ENCODE measurements at regions not wholly inside any gene's neighbourhood (a gene's known extent, or its start where the extent isn't known, plus 50 kb on each side); places are given as distances from the start of the nearest gene placed in this dataset.
"Not testable (repeated sequence)": the region's sequence is repeated elsewhere in the genome, so short reads cannot be mapped to it uniquely, and the experiment has no call there.

GRCh38 chr5:18745042-18745987 is 1111.1 kb downstream of the TAF11L14 start:
- DNase-seq (ENCODE audit: insufficient read length, low spot score) = peak; percentile 18
- no peak for FAIRE-seq

- DNase-seq (ENCODE audit: insufficient read length, low spot score) (peak; percentile 35), FAIRE-seq (peak; percentile 52)
Measured at GRCh38 chr5:18745988-18746615, 1111.8 kb downstream of the TAF11L14 start.

GRCh38 chr5:18749763-18750162 is 1115.5 kb downstream of the TAF11L14 start:
- DNase-seq (ENCODE audit: insufficient read length, low spot score) = no peak
- peak; percentile 4 for FAIRE-seq

GRCh38 chr5:18752317-18752716 is 1118.1 kb downstream of the TAF11L14 start:
- FAIRE-seq (no peak), DNase-seq (ENCODE audit: insufficient read length, low spot score) (no peak)

- DNase-seq (ENCODE audit: insufficient read length, low spot score) (no peak), FAIRE-seq (no peak)
Measured at GRCh38 chr5:18754201-18754600, 1119.9 kb downstream of the TAF11L14 start.

- DNase-seq (ENCODE audit: insufficient read length, low spot score) (peak; percentile 9), FAIRE-seq (no peak)
Measured at GRCh38 chr5:18761801-18762200, 1127.5 kb downstream of the TAF11L14 start.

DNA sequence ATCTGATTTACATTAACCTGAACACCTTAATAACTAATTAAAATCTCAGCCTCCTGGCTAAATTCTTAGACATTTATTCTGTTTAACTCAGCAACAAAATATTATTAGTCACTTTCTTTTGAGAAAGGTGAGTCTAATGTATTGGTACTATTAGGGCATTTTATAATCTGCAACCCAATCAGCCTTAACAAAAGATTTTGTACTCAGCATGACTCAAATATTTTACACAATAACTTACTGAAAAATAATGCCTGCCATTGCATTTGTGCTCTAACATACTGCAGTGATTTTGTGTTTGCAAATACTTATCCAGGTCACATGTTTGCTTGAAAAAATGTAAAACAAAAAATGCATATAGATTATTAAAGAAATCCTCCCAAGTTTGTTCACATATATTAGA is 1129.9 kb downstream of the TAF11L14 start:
- DNase-seq (ENCODE audit: insufficient read length, low spot score) (no peak), FAIRE-seq (no peak)

- no peak for FAIRE-seq
- DNase-seq (ENCODE audit: insufficient read length, low spot score) = no peak
Measured at GRCh38 chr5:18765304-18765703, 1131.0 kb downstream of the TAF11L14 start.

DNA sequence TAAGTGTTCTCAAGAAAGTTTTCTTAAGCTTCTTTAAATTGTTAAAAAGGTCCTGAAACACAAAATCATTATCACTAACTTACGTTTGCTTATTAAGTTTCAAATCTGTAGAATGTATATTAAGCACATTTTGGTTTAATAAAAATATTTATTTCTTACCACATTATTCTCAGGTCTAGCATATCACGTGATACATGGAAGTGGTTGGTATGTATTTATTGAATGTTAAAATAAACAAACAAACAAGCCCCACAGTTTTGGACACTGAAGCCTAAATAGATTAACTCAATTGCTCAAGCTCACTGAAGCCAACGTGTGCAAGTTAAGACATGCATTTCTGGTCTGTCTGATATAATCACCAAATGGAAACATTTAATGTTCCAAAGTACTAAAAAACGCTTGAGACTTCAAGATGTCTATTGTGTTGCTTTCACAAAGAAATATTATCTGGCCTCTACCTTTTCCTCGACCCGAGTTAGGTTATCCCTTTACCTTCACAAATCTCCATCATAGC is 1136.9 kb downstream of the TAF11L14 start:
- DNase-seq (ENCODE audit: insufficient read length, low spot score) = no peak
- FAIRE-seq = no peak

GRCh38 chr5:18772475-18772874 is 1138.2 kb downstream of the TAF11L14 start:
- peak; percentile 32 for DNase-seq (ENCODE audit: insufficient read length, low spot score)
- no peak for FAIRE-seq

DNA sequence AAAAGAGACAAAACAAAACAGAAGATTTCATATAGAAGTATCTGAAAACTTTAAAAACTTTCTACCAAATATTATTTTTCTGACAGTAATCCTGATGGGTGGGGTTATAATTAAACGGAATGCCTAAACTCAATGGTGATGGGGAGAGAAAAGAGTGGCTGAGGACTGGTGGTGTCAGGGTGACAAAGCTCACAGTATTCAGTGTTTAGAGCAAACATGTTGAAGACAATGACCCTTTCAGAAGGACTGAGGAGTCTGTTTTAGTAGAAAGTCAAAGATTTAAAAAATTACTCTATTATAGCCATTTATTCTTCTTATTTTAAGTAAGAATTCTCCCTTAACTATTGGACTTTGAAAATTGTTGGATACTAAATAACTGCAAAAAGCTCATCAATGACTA is 1144.0 kb downstream of the TAF11L14 start:
- DNase-seq (ENCODE audit: insufficient read length, low spot score) (no peak), FAIRE-seq (no peak)

- FAIRE-seq (no peak), DNase-seq (ENCODE audit: insufficient read length, low spot score) (no peak)
Measured at GRCh38 chr5:18789218-18789998, 1155.1 kb downstream of the TAF11L14 start.

GRCh38 chr5:18792145-18792544 is 1157.9 kb downstream of the TAF11L14 start:
- peak; percentile 36 for FAIRE-seq
- DNase-seq (ENCODE audit: insufficient read length, low spot score) = no peak

GRCh38 chr5:18797222-18797621 is 1163.0 kb downstream of the TAF11L14 start:
- FAIRE-seq = no peak

GRCh38 chr5:18798058-18798457 is 1163.8 kb downstream of the TAF11L14 start:
- DNase-seq (ENCODE audit: insufficient read length, low spot score) = no peak
- no peak for FAIRE-seq

More at GRCh38 chr5:18797222-18797621, 1163.0 kb downstream of the TAF11L14 start:
- DNase-seq (ENCODE audit: insufficient read length, low spot score) = no peak

DNA sequence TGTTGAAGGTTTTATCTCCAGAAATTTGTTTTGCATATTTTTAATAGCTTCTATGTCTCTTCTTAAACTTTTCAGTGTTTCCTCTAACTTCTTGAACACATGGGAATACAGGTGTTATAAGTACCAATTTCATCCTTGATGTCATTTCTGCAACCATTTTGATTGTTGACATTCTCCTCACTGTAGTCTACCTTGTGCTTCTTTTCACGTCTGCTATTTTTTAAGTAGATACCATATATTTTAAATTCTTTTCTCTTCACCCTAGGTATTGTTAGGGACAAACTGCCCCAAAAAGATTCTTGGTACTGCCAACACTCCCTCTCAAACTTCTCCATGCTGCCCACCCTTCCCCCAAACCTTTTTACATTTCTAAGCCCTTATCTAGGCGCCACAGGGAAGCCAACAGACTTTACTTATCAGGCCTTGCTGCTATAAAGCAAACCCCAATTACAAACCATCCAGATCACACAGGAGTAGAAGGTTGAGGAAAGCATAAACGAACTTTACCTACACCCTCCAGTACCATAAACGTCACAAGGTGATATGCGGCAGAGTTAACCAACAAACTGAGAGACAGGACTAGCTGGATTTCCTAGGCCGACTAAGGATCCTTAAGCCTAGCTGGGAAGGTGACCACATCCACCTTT is 1165.3 kb downstream of the TAF11L14 start:
- no peak for FAIRE-seq
- DNase-seq (ENCODE audit: insufficient read length, low spot score) = no peak

GRCh38 chr5:18800293-18801025 is 1166.2 kb downstream of the TAF11L14 start:
- no peak for FAIRE-seq

DNA sequence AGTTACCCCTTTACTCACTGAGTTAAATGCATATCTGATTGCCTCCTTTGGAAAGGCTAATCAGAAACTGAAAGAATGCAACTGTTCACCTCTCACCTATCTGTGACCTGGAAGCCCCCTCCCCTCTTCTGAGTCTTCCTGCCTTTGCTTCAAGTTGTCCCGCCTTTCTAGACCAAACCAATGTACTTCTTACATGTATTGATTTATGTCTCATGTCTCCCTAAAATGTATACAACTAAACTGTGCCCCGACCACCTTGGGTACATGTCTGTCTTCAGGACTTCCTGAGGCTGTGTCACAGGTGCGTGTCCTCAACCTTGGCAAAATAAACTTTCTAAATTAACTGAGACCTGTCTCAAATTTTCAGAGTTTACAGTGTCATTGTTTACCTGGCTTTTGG is 1167.2 kb downstream of the TAF11L14 start:
- not testable (repeated sequence) for DNase-seq (ENCODE audit: insufficient read length, low spot score); FAIRE-seq

More at GRCh38 chr5:18800293-18801025, 1166.2 kb downstream of the TAF11L14 start:
- no peak for DNase-seq (ENCODE audit: insufficient read length, low spot score)

DNA sequence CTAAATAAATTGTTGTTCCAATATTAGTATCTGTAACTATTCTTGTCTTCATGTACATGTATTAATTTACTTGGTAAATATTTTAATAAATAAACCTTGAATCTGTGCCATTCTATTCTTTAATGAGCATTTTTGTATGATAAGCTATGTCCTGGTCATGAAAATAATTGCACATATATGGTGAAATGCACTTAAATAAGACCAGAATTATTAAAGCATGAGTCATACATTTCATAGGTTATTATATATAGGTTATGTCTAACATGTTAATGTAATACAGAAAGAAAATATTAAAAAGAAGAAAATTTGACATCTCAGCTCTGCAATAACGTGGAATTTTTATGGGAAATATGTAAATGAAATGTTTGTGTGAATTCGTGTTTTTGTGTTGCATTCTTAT is 1168.1 kb downstream of the TAF11L14 start:
- FAIRE-seq (no peak), DNase-seq (ENCODE audit: insufficient read length, low spot score) (no peak)

DNA sequence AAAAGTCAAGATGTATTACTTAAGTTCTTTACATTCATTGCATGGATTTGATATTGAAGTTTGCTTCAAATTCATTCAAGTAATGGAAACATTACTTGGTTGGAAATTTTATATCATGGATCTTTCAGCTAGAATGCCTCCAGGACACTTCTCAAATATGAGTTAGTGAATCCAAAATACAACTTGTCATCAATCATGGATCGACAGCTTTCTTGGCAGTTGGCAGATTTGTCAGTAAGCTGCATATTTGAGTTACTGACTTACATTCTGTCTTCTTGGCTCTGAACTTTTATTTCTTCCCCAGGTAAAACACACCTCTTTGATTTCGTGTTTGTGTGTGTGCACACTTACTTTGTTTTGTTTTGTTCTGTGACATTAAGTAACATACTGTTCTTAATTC is 1171.1 kb downstream of the TAF11L14 start:
- DNase-seq (ENCODE audit: insufficient read length, low spot score) (no peak), FAIRE-seq (peak; percentile 52)

Measured in HTR-8/SVneo (cell line).